SK-N-SH (cell line): ENCODE measurements at regions not wholly inside any gene's neighbourhood (a gene's known extent, or its start where the extent isn't known, plus 50 kb on each side); places are given as distances from the start of the nearest gene placed in this dataset.

Source experiments
- CTCF ChIP-seq: fragments of 200-600 bp; sonication (generic); IDR thresholded peaks from 2 replicates; pipeline ENCODE4 v1.6.1; 2017; ENCODE audit warnings: antibody characterized with exemption, mild to moderate bottlenecking, moderate library complexity
- ELF1 ChIP-seq: IDR thresholded peaks from 2 replicates; pipeline ENCODE4 v1.4.0; 2012
- EP300 ChIP-seq, 2 experiments: IDR thresholded peaks; 2 replicates each; pipeline versions ENCODE4 v1.4.0 to v1.6.1; 2012; ENCODE audit warnings: borderline replicate concordance in 1 of 2, low read depth in 1 of 2, low read length in 1 of 2
- EZH2phosphoT487 ChIP-seq: fragments of 200-600 bp; sonication (generic); IDR thresholded peaks from 2 replicates; pipeline ENCODE4 v1.6.1; 2017; ENCODE audit warnings: low read depth, mixed run types, mild to moderate bottlenecking, antibody characterized with exemption, moderate library complexity, borderline replicate concordance
- GABPA ChIP-seq: IDR thresholded peaks from 2 replicates; pipeline ENCODE4 v1.4.0; 2012; ENCODE audit warnings: low read depth, mild to moderate bottlenecking
- JUND ChIP-seq: IDR thresholded peaks from 2 replicates; pipeline ENCODE4 v1.4.0; 2012
- POLR2AphosphoS5 ChIP-seq: IDR thresholded peaks from 2 replicates; pipeline ENCODE4 v1.6.1; 2012; ENCODE audit warnings: low read depth, low read length
- SIN3A ChIP-seq: IDR thresholded peaks from 2 replicates; pipeline ENCODE4 v1.6.1; 2012; ENCODE audit warnings: low read depth, mild to moderate bottlenecking, low read length, moderate library complexity, borderline replicate concordance
- TEAD4 ChIP-seq: IDR thresholded peaks from 2 replicates; pipeline ENCODE4 v1.4.0; 2012; ENCODE audit warnings: mild to moderate bottlenecking, borderline replicate concordance; ENCODE audit not compliant: insufficient read depth
- TF ChIP-seq, protein P1 (sequence below): fragments of 150-350 bp; IDR thresholded peaks from 2 replicates; pipeline ENCODE4 v1.6.1; 2017; ENCODE audit warnings: antibody characterized with exemption, low read length, low read depth, borderline replicate concordance

- TF ChIP-seq CTCF: no peak
- no peak for TF ChIP-seq SIN3A
- peak in 1 of 2 experiments; percentile 75; a peak in 2 of 4 replicates for TF ChIP-seq EP300 (IDR thresholded peaks at IDR 0.05; ENCODE audit: borderline replicate concordance in 1 of 2, low read depth in 1 of 2, low read length in 1 of 2)
- TF ChIP-seq ELF1: no peak
- no peak for TF ChIP-seq EZH2phosphoT487
- no peak for TF ChIP-seq GABPA
- TF ChIP-seq, protein P1, sequence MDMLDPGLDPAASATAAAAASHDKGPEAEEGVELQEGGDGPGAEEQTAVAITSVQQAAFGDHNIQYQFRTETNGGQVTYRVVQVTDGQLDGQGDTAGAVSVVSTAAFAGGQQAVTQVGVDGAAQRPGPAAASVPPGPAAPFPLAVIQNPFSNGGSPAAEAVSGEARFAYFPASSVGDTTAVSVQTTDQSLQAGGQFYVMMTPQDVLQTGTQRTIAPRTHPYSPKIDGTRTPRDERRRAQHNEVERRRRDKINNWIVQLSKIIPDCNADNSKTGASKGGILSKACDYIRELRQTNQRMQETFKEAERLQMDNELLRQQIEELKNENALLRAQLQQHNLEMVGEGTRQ: no peak
- no peak for TF ChIP-seq POLR2AphosphoS5
- TF ChIP-seq JUND: no peak
- no peak for TF ChIP-seq TEAD4
These were observed 77.0 kb upstream of the TNRC6C start for GRCh38 chr17:77881545-77881944.
